ENCODE measurements at regions not wholly inside any gene's neighbourhood (a gene's known extent, or its start where the extent isn't known, plus 50 kb on each side); places are given as distances from the start of the nearest gene placed in this dataset.
A peak's percentile ranks its signal among the peaks of the same experiment; 100 is the strongest.

GRCh38 chr4:181140037-181140603 is 1103.1 kb upstream of the TENM3 start:
- TF ChIP-seq, protein P1, sequence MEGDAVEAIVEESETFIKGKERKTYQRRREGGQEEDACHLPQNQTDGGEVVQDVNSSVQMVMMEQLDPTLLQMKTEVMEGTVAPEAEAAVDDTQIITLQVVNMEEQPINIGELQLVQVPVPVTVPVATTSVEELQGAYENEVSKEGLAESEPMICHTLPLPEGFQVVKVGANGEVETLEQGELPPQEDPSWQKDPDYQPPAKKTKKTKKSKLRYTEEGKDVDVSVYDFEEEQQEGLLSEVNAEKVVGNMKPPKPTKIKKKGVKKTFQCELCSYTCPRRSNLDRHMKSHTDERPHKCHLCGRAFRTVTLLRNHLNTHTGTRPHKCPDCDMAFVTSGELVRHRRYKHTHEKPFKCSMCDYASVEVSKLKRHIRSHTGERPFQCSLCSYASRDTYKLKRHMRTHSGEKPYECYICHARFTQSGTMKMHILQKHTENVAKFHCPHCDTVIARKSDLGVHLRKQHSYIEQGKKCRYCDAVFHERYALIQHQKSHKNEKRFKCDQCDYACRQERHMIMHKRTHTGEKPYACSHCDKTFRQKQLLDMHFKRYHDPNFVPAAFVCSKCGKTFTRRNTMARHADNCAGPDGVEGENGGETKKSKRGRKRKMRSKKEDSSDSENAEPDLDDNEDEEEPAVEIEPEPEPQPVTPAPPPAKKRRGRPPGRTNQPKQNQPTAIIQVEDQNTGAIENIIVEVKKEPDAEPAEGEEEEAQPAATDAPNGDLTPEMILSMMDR (conservative IDR thresholded peaks at IDR 0.05; ENCODE audit: low read depth, low read length): no peak
- no peaks in the 10 kb centered on the region for H3K36me3 ChIP-seq (ENCODE audit: insufficient read depth)
- H3K4me1 ChIP-seq (ENCODE audit: low read depth, poor library complexity, severe bottlenecking): no peaks in the 10 kb centered on the region

GRCh38 chr4:181143250-181143854 is 1099.8 kb upstream of the TENM3 start:
- Histone ChIP-seq H3K4me3 (IDR thresholded peaks at IDR 0.05; ENCODE audit: insufficient read depth, low read depth, low read length) (no peak overlapping the region), H3K36me3 (ENCODE audit: insufficient read depth) (no peaks in the 10 kb centered on the region), H2AFZ (ENCODE audit: low read depth) (no peak overlapping the region), H3K27ac (no peak overlapping the region), H3K79me2 (ENCODE audit: insufficient read depth, low read depth) (no peaks in the 10 kb centered on the region), H4K20me1 (ENCODE audit: insufficient read depth) (no peaks in the 10 kb centered on the region), H3K9ac (no peak overlapping the region), H3K4me2 (no peak overlapping the region), H3K4me1 (ENCODE audit: low read depth, poor library complexity, severe bottlenecking) (no peaks in the 10 kb centered on the region), H3K27me3 (ENCODE audit: insufficient read depth, low read depth) (no peaks in the 10 kb centered on the region)
- TF ChIP-seq, protein P1 (conservative IDR thresholded peaks at IDR 0.05; ENCODE audit: low read depth, low read length): peak; percentile 97

More at GRCh38 chr4:181140037-181140603, 1103.1 kb upstream of the TENM3 start:
- Histone ChIP-seq H2AFZ (ENCODE audit: low read depth) (no peak overlapping the region), H3K4me3 (IDR thresholded peaks at IDR 0.05; ENCODE audit: insufficient read depth, low read depth, low read length) (no peak overlapping the region), H3K27ac (no peak overlapping the region), H4K20me1 (ENCODE audit: insufficient read depth) (no peaks in the 10 kb centered on the region), H3K79me2 (ENCODE audit: insufficient read depth, low read depth) (no peaks in the 10 kb centered on the region), H3K27me3 (ENCODE audit: insufficient read depth, low read depth) (no peaks in the 10 kb centered on the region), H3K9ac (no peak overlapping the region), H3K4me2 (no peak overlapping the region)

DNA sequence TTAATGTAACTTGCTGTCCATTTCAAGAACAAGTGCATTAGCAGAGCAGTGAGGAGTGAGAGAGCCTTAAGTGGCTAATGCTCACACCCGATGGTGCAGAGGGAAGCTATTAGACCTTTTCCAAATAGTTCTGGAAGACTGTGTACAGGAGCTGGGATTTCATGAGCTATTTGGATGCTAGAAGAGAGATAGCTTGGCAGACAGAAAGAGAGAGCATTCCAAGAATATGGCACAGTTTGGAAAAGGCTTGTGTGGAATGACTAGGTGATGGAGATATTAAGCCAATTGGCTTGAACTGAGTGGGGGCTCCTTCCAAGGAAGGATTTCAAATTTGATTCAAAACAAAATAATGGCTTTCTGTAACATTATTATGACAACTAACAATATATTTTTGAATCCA is 1097.2 kb upstream of the TENM3 start:
- Histone ChIP-seq H3K4me1 (ENCODE audit: low read depth, poor library complexity, severe bottlenecking) (no peaks in the 10 kb centered on the region), H3K79me2 (ENCODE audit: insufficient read depth, low read depth) (no peaks in the 10 kb centered on the region), H3K36me3 (ENCODE audit: insufficient read depth) (no peaks in the 10 kb centered on the region), H3K27ac (no peak overlapping the region), H3K9ac (no peak overlapping the region), H2AFZ (ENCODE audit: low read depth) (no peak overlapping the region), H3K4me2 (no peak overlapping the region), H4K20me1 (ENCODE audit: insufficient read depth) (no peaks in the 10 kb centered on the region), H3K27me3 (ENCODE audit: insufficient read depth, low read depth) (no peaks in the 10 kb centered on the region), H3K4me3 (IDR thresholded peaks at IDR 0.05; ENCODE audit: insufficient read depth, low read depth, low read length) (no peak overlapping the region)
- TF ChIP-seq, protein P1 (conservative IDR thresholded peaks at IDR 0.05; ENCODE audit: low read depth, low read length): no peak

- TF ChIP-seq, protein P1 (conservative IDR thresholded peaks at IDR 0.05; ENCODE audit: low read depth, low read length): no peak
- H3K4me1 ChIP-seq (ENCODE audit: low read depth, poor library complexity, severe bottlenecking): no peaks in the 10 kb centered on the region
- H3K4me2 ChIP-seq: no peak overlapping the region
- no peaks in the 10 kb centered on the region for H3K36me3 ChIP-seq (ENCODE audit: insufficient read depth)
- H3K4me3 ChIP-seq (IDR thresholded peaks at IDR 0.05; ENCODE audit: insufficient read depth, low read depth, low read length): no peak overlapping the region
- H2AFZ ChIP-seq (ENCODE audit: low read depth): no peak overlapping the region
- no peak overlapping the region for H3K9ac ChIP-seq
- no peaks in the 10 kb centered on the region for H3K79me2 ChIP-seq (ENCODE audit: insufficient read depth, low read depth)
- no peaks in the 10 kb centered on the region for H4K20me1 ChIP-seq (ENCODE audit: insufficient read depth)
- H3K27me3 ChIP-seq (ENCODE audit: insufficient read depth, low read depth): no peaks in the 10 kb centered on the region
- H3K27ac ChIP-seq: no peak overlapping the region
Observed at GRCh38 chr4:181147416-181147951, 1095.7 kb upstream of the TENM3 start.

Measured in KMS-11 (cell line).